ENCODE measurements at regions not wholly inside any gene's neighbourhood (a gene's known extent, or its start where the extent isn't known, plus 50 kb on each side); places are given as distances from the start of the nearest gene placed in this dataset.

DNA sequence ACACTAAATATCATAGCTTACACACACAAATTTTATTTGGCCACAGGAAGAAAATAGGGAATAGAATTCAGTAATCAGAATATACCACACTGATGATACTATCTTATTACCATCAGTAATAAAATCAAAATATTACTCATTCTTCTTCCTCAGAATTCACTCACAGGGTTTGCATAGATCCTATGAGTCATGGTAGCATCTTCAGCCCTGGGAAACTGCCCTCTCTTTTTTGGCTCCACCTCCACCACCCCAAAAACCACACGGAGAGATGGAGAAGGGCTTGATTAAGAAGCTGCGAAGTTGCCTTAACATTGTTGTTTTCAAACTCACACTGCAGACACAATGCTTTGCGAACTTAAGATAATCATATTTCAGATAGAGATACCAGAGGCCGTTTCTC lies 154.1 kb upstream of the AHR start:
- no peak for TF ChIP-seq CTCF (IDR thresholded peaks at IDR 0.05)
- TF ChIP-seq POLR2A (IDR thresholded peaks at IDR 0.05): no peak

All from thyroid gland (tissue), 4 donors.